Hematopoietic multipotent progenitor cell treated with erythropoietin and hydrocortisone succinate and interleukin-3 and kit ligand, for 8 days (in vitro differentiated cells): ENCODE measurements at regions not wholly inside any gene's neighbourhood (a gene's known extent, or its start where the extent isn't known, plus 50 kb on each side); places are given as distances from the start of the nearest gene placed in this dataset.
A peak's percentile ranks its signal among the peaks of the same experiment; 100 is the strongest.
"Not testable (repeated sequence)": the region's sequence is repeated elsewhere in the genome, so short reads cannot be mapped to it uniquely, and the experiment has no call there.

Experiments used
- DNase-seq: peaks from one replicate; pipeline ENCODE4 v3.0.0-alpha.2; 2015

DNA sequence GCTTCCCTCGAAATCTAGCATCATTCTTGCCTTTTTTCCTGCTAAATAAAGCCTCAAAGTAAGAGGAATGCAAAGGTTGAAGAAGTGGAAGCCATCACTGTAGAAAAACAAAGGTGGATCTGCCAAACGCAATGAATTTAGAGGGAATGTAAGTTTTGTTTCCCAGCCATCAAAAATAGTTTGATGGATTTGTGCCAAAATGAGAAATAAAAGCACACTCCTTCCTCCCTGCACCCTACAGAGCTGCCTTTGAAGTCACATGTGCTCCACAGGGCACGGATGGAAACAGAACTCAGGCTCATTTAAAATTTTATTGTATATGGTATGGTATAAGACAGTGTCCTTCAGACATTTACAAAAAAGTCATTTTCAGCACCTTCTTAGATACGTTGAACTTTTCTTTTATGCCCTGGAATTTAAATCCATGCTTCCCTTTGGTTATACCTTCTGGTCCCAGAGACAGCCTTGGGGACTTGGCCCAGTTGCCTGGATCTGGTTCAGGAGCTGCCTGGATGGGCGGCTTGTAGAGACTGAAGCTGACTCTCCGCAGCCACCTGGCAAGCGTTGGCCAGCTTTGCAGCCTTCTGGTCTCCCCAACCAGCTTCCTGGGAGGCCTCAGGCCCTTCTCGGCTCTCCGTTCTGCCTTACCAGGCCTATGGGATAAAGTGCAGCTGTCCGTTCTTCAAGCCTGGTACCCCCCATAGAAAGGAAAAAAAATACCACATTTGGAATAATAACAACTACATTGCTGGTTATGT lies 228.5 kb upstream of the NEBL start:
- no peak for DNase-seq

DNA sequence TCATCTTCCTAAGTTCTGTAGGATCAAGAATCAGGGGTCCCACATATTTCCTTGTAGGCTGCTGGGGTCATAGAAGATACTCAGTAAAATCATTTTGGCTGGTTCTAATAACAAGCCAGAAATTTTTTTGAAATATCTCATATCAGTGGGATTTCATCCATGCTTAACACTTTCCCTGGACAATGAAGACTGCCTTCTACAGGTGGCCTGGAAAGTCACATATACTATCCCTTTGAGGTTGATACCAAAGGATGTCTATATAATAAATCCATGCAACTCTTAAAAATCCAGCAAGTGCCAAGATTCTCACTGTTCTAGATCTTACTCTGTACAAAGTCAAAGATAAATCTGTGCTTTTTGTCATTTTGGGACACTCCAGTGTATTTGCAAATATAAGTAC lies 225.8 kb upstream of the NEBL start:
- no peak for DNase-seq

DNA sequence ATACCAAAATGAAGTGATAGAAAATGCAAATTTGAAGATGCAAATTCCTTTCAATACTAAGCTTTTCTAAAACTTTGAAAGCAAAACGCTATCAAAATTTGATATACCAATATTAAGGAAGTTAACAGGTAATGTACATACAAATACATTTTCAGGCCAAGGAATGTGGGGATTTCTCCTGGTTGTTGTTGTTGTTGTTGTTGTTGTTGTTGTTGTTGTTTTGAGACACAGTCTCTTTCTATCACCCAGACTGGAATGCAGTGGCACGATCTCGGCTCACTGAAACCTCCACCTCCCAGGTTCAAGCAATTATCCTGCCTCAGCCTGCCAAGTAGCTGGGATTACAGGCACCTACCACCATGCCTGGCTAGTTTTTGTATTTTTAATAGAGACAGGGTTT lies 224.7 kb upstream of the NEBL start:
- DNase-seq = not testable (repeated sequence)

DNA sequence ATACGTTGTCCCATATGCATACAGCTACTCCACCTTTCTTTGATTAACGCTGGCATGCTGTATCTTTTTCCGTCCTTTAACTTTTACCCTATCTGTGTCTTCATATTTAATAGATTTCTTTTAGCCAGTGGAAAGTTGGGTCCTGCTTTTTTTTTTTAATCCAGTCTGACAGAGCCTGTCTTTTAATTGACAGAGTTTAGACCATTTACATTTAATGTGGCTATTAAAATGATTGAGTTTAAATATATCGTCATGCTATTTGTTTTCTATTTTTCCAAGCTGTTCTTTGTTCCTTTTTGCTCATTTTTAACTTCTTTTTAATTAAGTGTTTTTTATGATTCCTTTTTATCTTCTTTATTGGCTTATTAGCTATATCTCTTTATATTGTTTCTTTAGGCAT lies 217.6 kb upstream of the NEBL start:
- DNase-seq = no peak

DNA sequence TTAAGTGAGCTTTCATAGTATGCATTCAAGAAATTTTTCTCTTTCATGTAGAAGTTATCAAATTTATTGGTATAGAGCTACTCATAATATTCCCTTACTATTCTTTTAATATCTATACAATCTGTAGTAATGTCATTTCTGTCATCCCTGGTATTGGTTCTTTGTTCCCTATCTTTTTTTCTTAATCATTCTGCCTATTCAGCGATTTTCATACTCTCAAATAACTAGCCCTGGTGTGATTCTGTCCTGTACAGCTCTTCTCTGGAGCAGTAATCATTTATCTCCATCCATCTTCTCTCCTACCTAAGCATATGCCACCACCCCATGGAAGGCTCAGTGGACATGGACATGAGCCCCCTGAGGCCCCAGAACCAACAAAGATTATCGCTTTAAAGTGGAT lies 213.2 kb upstream of the NEBL start:
- no peak for DNase-seq

DNA sequence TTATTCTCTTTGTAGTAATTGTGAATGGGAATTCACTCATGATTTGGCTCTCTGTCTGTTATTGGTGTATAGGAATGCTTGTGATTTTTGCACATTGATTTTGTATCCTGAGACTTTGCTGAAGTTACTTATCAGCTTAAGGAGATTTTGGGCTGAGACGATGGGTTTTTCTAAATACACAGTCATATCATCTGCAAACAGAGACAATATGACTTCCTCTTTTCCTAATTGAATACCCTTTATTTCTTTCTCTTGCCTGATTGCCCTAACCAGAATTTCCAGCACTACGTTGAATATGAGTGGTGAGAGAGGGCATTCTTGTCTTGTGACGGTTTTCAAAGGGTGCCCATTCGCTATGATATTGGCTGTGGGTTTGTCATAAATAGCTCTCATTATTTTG lies 209.8 kb upstream of the NEBL start:
- not testable (repeated sequence) for DNase-seq

DNA sequence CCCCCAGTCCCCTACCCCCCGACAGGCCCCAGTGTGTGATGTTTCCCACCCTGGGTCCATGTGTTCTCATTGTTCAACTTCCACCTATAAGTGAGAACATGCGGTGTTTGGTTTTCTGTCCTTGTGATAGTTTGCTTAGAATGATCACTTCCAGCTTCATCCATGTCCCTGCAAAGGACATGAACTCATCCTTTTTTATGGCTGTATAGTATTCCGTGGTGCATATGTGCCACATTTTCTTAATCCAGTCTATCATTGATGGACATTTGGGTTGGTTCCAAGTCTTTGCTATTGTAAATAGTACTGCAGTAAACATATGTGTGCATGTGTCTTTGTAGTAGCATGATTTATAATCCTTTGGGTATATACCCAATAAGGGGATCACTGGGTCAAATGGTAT lies 208.2 kb upstream of the NEBL start:
- DNase-seq = not testable (repeated sequence)

DNA sequence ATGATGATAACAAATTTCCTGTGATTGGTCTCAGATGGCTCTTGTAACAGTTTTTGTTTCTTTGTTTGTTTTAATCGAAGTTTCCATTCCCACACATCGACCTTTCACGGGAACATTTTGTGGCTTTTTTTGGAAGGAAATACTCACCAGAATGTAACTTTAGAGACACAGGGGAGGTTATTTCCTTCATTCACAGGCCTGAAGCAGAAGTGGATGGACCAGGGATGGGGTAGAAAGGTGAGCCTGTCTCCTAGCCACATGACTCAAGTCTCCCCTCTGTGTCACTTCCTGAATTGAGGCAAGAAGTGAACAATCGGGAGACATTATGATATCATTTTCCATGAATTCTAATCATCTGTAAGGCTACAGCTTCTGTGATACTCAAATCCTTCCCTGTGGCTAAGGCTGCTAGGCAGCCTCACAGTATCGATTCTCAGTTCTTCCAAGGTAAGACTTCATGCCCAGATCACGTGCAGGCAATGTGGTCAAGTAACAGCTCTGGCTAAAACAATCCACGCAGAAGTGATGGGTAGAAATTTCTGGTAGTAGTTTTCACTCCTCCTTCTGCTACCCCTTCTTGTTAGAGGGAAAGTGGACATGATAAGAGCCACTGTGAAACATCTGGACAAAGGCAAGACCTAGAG lies 203.9 kb upstream of the NEBL start:
- DNase-seq = no peak

DNA sequence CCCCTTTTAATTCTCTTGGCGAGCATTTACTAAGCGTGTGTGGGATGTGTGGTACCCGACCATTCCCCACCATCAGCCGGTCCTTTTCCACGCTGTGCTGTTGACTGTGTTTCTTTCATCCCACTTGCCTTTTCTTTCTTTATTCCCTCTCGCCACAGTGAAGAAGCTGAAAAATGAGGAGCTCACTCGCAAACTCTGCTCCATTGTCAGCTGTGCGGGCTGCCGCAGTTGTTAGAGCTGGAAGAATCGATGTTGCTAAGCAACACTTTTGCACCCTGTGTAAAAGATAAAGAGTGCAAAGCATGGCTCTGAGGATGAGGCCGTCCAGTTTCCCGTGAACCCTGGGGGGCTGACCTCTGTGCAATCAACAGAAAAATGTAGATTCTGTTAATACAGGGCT lies 203.1 kb upstream of the NEBL start:
- no peak for DNase-seq

DNA sequence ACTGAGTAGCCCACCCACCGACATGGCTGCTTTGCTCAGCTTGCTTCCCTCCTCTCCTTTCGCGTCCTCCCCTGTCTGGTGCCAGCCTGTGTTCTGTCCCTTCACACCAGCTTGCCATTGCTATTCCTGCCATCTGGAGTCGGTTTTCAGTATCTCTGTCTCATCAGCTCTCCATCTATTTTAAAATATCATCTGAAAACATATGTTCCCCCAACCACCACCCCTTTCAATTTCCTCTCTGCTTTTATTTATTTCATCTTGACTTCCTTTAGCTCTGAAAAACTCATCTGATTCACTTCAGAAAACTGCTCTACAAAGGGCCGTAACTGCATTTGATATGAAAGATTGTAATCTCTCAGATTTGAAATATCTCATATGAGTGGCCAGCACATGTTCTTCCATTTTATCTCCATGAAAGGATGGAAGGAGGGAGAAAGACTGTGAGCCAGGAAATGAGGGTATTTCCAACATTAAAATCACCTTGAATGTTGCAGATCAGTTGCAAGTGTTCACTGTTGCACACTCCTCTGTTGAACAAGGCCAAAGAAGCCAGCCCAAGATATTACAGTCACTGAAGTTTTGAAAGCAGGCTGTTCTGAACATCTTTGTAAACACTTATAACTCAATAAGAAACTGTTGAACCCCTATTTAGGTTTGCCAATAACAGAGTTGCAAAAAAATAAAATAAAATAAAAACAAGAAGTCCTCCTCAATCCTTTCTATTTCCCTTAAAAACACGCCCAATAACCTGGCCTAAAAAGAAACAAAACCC lies 202.4 kb upstream of the NEBL start:
- no peak for DNase-seq

DNA sequence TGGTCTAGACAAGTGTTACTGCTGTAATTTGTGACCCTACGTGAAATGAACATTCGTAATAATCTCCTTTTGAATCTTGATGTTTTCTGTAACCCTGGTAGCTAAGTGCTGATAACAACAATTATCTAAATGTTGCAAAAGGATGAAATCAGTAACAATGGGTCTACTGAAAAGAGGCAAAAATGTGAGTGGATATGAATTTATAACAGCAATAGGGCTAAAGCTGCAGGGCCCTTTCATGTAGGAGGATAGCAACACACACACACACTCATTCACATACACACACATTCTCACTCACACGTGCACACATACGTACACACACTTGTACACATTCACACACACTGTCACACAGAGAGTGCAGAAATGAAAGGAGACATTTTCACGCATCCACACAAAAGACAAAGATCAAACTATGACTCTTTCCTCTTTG lies 200.8 kb upstream of the NEBL start:
- no peak for DNase-seq

DNA sequence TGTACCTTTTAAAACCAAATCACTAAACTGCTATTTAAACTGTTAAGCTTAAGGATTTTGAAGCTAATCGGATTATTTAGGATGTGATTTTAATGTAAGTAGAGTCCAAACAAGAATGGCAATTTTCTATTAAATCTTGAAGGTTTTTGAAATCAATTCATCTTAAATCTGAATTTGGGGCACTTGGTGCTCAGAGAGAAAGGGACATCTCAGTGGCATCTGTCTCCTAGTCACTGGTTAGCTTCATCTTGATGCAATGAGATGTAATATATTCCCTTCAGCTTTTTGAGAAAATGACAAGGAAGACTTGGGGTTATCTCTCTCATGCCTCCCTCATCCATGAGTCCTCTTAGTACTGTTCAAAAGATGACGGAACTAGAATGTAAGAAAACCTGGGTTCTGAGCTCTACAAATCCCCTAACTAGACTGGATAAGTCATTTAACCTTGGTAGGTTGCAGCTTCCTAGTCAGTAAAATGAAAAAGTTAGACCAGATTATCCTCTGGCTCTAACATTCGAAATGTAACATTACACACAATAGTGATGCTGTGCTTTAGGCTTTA lies 198.5 kb upstream of the NEBL start:
- no peak for DNase-seq

DNA sequence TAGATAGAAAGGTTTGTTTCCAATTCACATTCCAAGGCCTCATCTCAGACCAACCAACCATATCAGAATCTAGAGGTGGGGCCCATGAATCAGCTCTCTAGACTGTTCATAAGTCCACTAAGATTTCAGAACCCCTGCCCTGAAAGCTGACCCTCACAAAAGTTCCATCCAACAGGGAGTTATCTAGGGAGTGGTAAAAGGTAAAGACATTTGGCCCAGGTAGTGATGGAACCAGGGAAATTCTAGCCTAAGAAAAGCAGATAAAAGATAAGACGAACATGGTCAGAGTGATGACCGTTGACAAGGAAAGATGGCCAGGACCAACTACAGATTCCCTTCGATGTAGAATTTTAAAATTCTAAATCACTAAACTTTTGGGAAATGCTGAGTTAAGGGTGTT lies 198.0 kb upstream of the NEBL start:
- no peak for DNase-seq

DNA sequence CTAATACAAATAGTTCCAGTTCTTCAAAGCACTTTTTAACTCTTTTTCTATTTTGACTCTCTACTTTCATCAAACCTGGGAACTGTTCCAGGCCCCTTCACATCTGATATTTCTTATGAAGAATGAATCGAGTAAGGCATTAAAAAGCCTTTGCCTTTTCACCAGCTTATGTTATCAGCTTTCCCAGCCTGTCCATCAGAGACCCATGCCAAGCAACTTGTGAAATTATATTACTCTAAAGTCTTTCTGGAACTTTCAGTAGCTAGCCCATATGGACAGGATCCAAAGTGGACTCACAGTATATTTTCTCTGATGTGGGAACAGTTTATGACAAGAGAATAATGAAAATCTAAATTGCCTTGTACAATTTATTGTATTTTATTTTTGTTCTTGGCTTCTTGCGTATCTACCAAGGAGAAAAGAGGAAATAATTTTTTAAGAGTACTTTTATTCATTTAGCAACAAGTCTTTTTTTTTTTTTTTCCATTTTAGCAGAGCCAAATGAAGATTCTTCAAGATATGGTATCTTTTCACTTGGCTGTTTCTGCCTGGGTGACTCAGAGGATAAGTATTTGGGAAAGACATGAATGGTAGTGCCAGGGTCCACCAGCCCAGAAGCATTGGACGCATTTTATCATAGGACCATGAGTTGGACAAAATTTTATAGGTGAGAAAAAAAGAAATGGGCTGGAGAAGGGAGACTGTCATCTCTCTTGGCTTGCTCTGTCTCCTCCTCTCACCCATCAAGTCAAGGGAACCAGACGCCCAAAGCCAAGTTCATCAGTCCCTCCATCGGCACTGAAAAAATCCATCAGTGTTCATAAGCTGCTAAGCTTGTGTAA lies 195.8 kb upstream of the NEBL start:
- DNase-seq = no peak

DNA sequence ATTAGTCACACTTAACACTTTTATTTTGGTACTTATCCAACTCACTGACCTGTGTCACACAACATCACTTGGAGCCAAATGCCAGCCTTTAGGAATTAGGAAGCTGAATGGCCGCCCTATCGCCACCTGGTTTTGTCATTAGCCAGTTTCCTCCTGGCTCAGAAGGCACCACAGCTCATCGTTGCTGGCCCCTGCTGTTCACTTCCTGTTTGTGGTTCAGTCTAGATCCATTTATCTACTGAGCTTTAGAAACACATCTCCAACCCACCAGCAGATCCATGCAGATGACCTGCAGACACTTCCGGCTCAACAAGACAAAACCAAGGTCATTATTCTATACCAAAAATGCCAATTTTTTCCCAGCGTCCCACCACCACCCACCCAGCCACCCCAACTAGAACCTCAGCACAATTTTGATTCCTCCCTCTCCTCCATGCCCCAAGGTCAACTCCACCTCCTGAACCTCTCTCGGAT lies 193.5 kb upstream of the NEBL start:
- DNase-seq = no peak

DNA sequence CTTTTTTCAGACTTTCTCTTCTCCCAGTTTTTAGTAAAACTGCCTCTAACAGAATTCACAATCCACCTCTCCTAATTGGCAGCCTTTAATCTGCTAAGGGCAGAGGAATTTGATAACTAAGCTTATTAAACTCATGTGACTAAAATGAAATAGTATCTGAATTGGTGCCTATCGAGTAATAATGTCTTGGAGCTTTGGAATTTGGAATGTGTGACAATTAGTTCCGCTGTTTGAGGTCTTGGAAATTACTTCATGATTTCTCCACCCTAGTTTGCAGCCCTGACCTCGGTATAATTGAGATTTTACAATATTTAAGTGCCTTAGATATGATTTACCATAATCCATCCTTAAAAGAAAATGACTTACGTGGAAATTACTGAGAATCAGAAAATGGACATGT lies 190.4 kb upstream of the NEBL start:
- DNase-seq = no peak

DNA sequence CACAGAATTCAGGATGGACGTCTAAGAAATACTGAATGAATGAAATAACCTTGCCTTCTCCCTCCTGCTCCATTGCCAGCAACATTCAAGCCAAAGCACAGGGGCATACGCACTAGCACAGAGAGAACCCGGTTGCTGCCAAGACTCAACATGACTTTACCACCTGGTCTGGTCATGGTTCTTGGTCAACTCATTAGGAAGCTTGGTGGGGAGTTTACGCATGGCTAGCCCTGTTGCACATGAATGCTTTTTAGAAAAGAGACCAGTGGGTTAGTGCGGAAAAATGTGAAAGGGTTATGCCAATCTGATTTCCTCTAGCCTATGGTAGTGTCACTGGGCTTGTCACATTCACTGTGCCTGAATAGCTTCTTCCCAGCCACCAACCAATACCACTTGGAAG lies 187.6 kb upstream of the NEBL start:
- DNase-seq = no peak

DNA sequence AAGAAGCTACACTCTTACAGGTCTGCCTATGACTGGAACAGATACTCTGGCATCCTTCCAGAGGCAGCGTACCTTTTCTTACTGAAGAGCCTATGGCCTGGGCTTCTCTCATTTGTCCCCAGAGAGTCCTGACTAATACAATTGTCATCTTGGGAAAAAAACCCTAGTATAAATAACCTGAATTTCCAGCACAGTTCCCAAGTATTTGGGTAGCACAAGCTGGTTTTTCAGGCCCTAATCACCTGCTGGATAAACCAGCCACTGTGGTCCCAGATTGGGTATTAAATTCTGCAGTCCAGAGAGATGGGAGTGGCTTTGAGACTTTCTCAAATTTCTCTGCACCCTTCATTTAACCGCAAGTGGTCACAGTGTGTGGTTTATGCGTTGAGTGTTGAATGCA lies 186.8 kb upstream of the NEBL start:
- DNase-seq = no peak

DNA sequence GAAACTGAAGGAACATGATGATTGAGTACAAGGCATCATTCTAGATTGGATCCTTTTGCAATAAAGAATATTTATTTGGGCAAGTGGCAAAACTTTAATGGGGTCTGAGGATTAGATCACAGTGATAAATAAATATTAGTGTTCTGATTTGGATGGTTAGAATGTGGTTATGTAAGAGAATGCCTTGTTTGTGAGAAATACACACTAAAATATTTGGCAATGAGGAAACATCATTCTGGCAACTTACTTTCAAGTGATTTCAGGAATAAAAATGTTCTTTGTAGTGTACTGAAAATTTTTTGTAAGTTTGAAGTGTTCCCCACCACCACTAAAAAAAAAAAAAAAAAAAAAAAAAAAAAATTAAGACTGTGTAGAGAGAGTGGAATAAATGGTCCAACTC lies 185.1 kb upstream of the NEBL start:
- no peak for DNase-seq

DNA sequence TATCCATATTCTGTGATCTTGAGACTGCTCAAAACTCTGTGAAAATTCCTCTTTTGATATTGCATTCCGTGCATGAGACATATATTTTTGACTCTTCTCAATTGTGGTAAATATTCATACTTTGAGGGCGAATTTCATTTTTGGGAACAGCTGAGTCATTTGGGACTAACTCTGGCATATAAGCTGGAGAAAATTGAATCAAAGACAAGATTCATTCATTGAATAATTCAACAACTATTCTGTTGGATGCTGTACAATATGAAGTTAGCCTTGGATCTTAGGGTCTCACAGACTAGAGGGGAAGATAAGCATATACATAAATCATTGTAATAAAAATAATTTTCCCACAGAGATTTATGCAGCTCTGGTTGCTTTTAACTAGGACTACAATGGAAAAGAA lies 183.2 kb upstream of the NEBL start:
- DNase-seq = no peak

DNA sequence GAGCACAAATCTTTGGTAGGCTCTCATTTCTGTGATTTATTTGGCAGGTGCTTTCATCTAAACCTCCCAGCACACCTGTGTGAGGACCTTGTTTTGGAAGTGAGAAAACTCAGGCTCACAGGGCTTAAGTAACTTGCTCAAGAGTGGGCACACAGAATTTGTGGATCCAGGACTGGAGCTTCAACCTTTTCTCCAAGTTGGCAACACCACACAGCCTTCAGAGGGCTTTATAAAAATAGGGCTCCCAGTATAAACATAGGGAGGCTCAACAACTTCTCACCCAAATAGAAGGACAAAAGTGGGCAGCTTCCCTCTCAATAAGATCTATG lies 182.2 kb upstream of the NEBL start:
- DNase-seq = no peak

DNA sequence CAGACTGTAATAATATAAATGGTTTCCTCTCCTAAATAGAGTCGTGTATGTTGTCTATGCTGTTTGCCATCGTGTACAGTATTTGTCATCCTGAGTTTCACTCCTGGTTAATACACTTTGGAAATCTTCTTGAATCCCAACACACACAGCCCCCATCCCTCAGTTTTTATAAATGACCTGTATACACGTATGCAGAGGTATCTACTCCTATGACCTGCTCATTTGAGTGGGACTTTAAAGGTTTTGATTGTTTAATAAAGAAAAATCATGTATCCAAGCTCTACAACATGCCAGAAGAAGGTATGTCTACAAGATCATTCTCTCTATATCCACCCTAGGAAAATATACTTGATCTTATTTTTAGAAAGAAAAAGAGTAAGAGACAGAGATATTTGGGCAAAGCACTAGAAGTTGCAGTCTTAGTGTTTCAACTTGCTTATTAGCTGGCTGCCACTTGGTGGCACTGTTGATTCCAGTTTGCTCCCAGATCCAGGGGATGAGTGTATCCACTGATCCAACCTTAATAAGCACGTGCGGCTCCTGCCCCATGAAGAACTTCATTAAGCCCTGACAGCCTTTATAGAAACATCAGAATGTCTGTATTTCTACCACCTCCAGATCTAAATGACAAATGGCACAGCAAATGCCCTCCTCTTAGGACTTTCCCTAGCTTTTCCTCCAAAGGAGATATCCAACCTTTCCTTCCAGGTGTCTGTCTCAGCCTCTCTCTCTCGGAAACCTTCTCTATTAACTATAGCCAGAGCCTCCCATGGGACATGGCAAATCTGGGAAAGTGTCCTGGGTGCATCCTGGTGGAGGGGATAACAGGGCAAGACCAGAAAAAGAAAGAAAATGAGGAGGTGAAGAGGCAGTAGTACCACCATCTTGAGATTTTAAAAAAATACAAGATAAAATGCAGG lies 181.6 kb upstream of the NEBL start:
- peak; percentile 71 for DNase-seq
